ENCODE measurements at regions not wholly inside any gene's neighbourhood (a gene's known extent, or its start where the extent isn't known, plus 50 kb on each side); places are given as distances from the start of the nearest gene placed in this dataset.
"Not testable (repeated sequence)": the region's sequence is repeated elsewhere in the genome, so short reads cannot be mapped to it uniquely, and the experiment has no call there.

DNA sequence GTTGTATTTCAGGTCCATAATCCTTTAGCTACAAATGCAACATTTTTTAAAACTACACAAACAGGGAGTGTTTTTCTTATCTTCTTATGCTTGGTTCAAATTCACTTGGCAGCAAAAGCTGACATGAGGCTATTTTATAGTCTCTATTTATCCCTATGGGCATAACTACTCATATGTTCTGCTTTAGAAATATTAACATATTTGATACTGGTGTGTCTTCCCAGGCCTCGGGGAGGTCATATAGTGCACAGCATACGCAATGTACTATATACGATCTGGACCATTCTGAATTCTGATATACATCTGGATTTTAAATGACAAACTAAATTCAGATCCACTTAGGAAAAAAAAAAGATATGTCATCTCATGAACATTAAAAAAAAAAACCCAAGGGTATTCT lies 69.2 kb downstream of the TFAP2C start:
- TF ChIP-seq CTCF (conservative IDR thresholded peaks at IDR 0.05; ENCODE audit: low read depth, low read length): no peak
- no peak overlapping the region for H3K4me3 ChIP-seq (ENCODE audit: low read depth, low read length)
- DNase-seq (ENCODE audit: low read depth): no peak

- TF ChIP-seq CTCF (conservative IDR thresholded peaks at IDR 0.05; ENCODE audit: low read depth, low read length): no peak
- no peak for DNase-seq (ENCODE audit: low read depth)
- no peak overlapping the region for H3K4me3 ChIP-seq (ENCODE audit: low read depth, low read length)
Observed at GRCh38 chr20:56698749-56699148, 69.6 kb downstream of the TFAP2C start.

GRCh38 chr20:56702931-56703840 lies 74.1 kb downstream of the TFAP2C start:
- DNase-seq (ENCODE audit: low read depth): no peak
- TF ChIP-seq CTCF (conservative IDR thresholded peaks at IDR 0.05; ENCODE audit: low read depth, low read length): no peak
- H3K4me3 ChIP-seq (ENCODE audit: low read depth, low read length): no peak overlapping the region

- no peak overlapping the region for H3K4me3 ChIP-seq (ENCODE audit: low read depth, low read length)
- DNase-seq (ENCODE audit: low read depth): no peak
- no peak for TF ChIP-seq CTCF (conservative IDR thresholded peaks at IDR 0.05; ENCODE audit: low read depth, low read length)
Observed at GRCh38 chr20:56706867-56707360, 77.8 kb downstream of the TFAP2C start.

DNA sequence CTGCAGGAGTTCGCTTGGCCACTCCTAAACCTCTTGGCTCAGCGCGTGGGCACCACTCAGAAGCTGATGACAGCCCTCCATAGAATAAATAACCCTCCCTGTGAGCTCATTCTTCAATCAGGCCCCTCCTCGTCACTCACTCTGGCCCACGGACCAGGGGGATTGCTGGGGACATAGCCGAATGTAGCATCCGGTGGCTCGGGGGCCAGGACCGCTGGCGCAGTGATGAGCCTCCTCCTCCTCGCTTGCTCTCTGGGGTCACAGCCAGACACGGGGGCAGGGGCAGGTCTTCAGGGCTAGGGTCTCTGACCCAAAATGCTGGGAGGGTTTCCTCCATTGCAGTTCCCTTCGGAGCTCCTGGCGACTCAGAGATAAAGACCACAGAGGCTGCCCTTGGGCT lies 79.9 kb downstream of the TFAP2C start:
- no peak for TF ChIP-seq CTCF (conservative IDR thresholded peaks at IDR 0.05; ENCODE audit: low read depth, low read length)
- DNase-seq (ENCODE audit: low read depth): no peak
- H3K4me3 ChIP-seq (ENCODE audit: low read depth, low read length): no peak overlapping the region

GRCh38 chr20:56710125-56710524 lies 81.0 kb downstream of the TFAP2C start:
- TF ChIP-seq CTCF (conservative IDR thresholded peaks at IDR 0.05; ENCODE audit: low read depth, low read length): no peak
- DNase-seq (ENCODE audit: low read depth): no peak

DNA sequence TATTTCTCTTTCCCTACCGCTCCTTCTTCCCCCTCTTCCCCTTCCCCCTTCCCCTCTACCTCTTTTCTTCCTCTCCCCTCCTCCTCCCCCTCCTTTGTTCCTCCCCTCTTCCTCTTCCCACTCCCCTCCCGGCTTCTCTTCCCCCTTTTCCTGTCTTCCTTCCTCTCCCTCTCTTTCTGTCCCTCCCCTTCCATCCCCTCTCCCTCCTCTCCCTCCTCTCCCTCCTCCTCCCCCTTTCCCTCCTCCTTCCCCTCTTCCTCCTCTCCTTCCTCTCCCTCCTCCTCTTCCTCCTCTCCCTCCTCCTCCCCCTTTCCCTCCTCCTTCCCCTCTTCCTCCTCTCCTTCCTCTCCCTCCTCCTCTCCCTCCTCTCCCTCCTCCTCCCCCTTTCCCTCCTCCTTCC lies 81.5 kb downstream of the TFAP2C start:
- not testable (repeated sequence) for DNase-seq (ENCODE audit: low read depth); H3K4me3 ChIP-seq (ENCODE audit: low read depth, low read length)

More at GRCh38 chr20:56710125-56710524, 81.0 kb downstream of the TFAP2C start:
- H3K4me3 ChIP-seq (ENCODE audit: low read depth, low read length): no peak overlapping the region

All from choroid plexus epithelial cell (primary cell).